Mammary epithelial cell (primary cell): ENCODE measurements at regions not wholly inside any gene's neighbourhood (a gene's known extent, or its start where the extent isn't known, plus 50 kb on each side); places are given as distances from the start of the nearest gene placed in this dataset.

Experiments used
- EZH2 ChIP-seq: IDR thresholded peaks from 2 replicates; pipeline ENCODE4 v1.6.1; 2012; ENCODE audit warnings: low read length, inconsistent platforms, borderline replicate concordance
- TF ChIP-seq, protein P1 (sequence below), 2 donors: IDR thresholded peaks in 1 of 2; conservative IDR thresholded peaks in 1 of 2; 2 replicates each; pipeline ENCODE4 v1.5.1; 2011 to 2012; ENCODE audit warnings: inconsistent platforms in 2 of 2, low read length in 2 of 2, mild to moderate bottlenecking in 2 of 2, control low read depth in 1 of 2, low read depth in 1 of 2; ENCODE audit not compliant: insufficient read depth in 1 of 2; ENCODE audit errors: extremely low read depth in 1 of 2

GRCh38 chr4:3825530-3825929 is 59.3 kb downstream of the ADRA2C start:
- TF ChIP-seq, protein P1, sequence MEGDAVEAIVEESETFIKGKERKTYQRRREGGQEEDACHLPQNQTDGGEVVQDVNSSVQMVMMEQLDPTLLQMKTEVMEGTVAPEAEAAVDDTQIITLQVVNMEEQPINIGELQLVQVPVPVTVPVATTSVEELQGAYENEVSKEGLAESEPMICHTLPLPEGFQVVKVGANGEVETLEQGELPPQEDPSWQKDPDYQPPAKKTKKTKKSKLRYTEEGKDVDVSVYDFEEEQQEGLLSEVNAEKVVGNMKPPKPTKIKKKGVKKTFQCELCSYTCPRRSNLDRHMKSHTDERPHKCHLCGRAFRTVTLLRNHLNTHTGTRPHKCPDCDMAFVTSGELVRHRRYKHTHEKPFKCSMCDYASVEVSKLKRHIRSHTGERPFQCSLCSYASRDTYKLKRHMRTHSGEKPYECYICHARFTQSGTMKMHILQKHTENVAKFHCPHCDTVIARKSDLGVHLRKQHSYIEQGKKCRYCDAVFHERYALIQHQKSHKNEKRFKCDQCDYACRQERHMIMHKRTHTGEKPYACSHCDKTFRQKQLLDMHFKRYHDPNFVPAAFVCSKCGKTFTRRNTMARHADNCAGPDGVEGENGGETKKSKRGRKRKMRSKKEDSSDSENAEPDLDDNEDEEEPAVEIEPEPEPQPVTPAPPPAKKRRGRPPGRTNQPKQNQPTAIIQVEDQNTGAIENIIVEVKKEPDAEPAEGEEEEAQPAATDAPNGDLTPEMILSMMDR (conservative IDR thresholded peaks at IDR 0.05 in 1 of 2, IDR thresholded peaks at IDR 0.05 in 1 of 2; ENCODE audit: extremely low read depth in 1 of 2, insufficient read depth in 1 of 2, low read depth in 1 of 2, low read length in 2 of 2), result no peak
- no peak for TF ChIP-seq EZH2
